HG03139 (cell line): ENCODE measurements at regions not wholly inside any gene's neighbourhood (a gene's known extent, or its start where the extent isn't known, plus 50 kb on each side); places are given as distances from the start of the nearest gene placed in this dataset.

Source experiments
- ATAC-seq: cut with Tn5 transposase; IDR thresholded peaks from one replicate; pipeline ENCODE4 v1.9.1; 2021; ENCODE audit not compliant: unreplicated experiment

GRCh38 chr15:94015324-94015723 lies 216.0 kb upstream of the MCTP2 start:
- no peak for ATAC-seq

- ATAC-seq: no peak
These were observed 223.0 kb upstream of the MCTP2 start for GRCh38 chr15:94008104-94009074.

- no peak for ATAC-seq
These were observed 226.7 kb upstream of the MCTP2 start for GRCh38 chr15:94004697-94005096.

GRCh38 chr15:94002041-94002440 lies 229.3 kb upstream of the MCTP2 start:
- no peak for ATAC-seq

GRCh38 chr15:94001255-94001801 lies 230.0 kb upstream of the MCTP2 start:
- no peak for ATAC-seq

GRCh38 chr15:94000606-94001005 lies 230.8 kb upstream of the MCTP2 start:
- no peak for ATAC-seq

GRCh38 chr15:93997071-93997658 lies 234.2 kb upstream of the MCTP2 start:
- no peak for ATAC-seq

- no peak for ATAC-seq
These were observed 241.8 kb upstream of the MCTP2 start for GRCh38 chr15:93989440-93989998.

- ATAC-seq: peak; percentile 81
These were observed 244.3 kb upstream of the MCTP2 start for GRCh38 chr15:93987068-93987467.

GRCh38 chr15:93986400-93986984 lies 244.9 kb upstream of the MCTP2 start:
- no peak for ATAC-seq

GRCh38 chr15:93985925-93986324 lies 245.4 kb upstream of the MCTP2 start:
- ATAC-seq: no peak

- ATAC-seq: no peak
These were observed 246.2 kb upstream of the MCTP2 start for GRCh38 chr15:93985176-93985575.

- no peak for ATAC-seq
These were observed 247.8 kb upstream of the MCTP2 start for GRCh38 chr15:93983526-93983925.

- no peak for ATAC-seq
These were observed 249.1 kb upstream of the MCTP2 start for GRCh38 chr15:93982226-93982727.

- no peak for ATAC-seq
These were observed 249.7 kb upstream of the MCTP2 start for GRCh38 chr15:93981706-93982105.

GRCh38 chr15:93980261-93980911 lies 251.0 kb upstream of the MCTP2 start:
- no peak for ATAC-seq

GRCh38 chr15:93974804-93975481 lies 256.4 kb upstream of the MCTP2 start:
- no peak for ATAC-seq

- ATAC-seq: no peak
These were observed 258.1 kb upstream of the MCTP2 start for GRCh38 chr15:93973287-93973686.

GRCh38 chr15:93968773-93969172 lies 262.6 kb upstream of the MCTP2 start:
- ATAC-seq: no peak

GRCh38 chr15:93965304-93965908 lies 266.0 kb upstream of the MCTP2 start:
- ATAC-seq: no peak
